Retinal pigment epithelial cell (primary cell): ENCODE measurements at regions not wholly inside any gene's neighbourhood (a gene's known extent, or its start where the extent isn't known, plus 50 kb on each side); places are given as distances from the start of the nearest gene placed in this dataset.
"Not testable (repeated sequence)": the region's sequence is repeated elsewhere in the genome, so short reads cannot be mapped to it uniquely, and the experiment has no call there.

ENCODE experiments used
- DNase-seq: peaks from one replicate; pipeline ENCODE4 v3.0.0-alpha.2; 2010; ENCODE audit warnings: low read depth
- H3K4me3 ChIP-seq: 2 replicates; pipeline ENCODE4 v1.5.1; 2011; ENCODE audit warnings: mild to moderate bottlenecking, low read length, control low read depth, moderate library complexity
- TF ChIP-seq, protein P1 (sequence below): conservative IDR thresholded peaks from 2 replicates; pipeline ENCODE4 v1.5.1; 2011; ENCODE audit warnings: low read depth, low read length, control low read depth, inconsistent platforms

GRCh38 chrX:122270809-122271494 lies 913.1 kb upstream of the GRIA3 start:
- DNase-seq = no peak
- TF ChIP-seq, protein P1, sequence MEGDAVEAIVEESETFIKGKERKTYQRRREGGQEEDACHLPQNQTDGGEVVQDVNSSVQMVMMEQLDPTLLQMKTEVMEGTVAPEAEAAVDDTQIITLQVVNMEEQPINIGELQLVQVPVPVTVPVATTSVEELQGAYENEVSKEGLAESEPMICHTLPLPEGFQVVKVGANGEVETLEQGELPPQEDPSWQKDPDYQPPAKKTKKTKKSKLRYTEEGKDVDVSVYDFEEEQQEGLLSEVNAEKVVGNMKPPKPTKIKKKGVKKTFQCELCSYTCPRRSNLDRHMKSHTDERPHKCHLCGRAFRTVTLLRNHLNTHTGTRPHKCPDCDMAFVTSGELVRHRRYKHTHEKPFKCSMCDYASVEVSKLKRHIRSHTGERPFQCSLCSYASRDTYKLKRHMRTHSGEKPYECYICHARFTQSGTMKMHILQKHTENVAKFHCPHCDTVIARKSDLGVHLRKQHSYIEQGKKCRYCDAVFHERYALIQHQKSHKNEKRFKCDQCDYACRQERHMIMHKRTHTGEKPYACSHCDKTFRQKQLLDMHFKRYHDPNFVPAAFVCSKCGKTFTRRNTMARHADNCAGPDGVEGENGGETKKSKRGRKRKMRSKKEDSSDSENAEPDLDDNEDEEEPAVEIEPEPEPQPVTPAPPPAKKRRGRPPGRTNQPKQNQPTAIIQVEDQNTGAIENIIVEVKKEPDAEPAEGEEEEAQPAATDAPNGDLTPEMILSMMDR = no peak
- no peak overlapping the region for H3K4me3 ChIP-seq

DNA sequence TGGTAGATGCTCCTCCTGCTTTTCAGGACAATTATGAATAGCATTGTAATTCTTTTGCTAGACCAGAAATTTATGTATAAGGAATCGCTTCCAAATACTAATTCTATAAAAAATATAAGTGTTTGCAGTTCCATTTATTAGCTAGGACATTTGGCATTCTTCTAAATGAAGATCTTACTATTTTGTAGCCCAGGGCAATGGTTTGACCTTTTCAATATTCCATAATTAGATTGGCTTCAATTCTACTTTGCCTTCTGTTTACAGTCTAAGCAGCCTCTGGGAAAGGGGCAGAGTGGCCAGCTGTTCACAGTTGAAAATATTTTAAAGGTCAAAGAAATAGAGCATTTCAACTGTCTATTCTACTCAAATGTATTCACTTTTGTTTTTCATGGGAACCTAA lies 912.1 kb upstream of the GRIA3 start:
- TF ChIP-seq, protein P1 = no peak
- no peak for DNase-seq
- H3K4me3 ChIP-seq = no peak overlapping the region

DNA sequence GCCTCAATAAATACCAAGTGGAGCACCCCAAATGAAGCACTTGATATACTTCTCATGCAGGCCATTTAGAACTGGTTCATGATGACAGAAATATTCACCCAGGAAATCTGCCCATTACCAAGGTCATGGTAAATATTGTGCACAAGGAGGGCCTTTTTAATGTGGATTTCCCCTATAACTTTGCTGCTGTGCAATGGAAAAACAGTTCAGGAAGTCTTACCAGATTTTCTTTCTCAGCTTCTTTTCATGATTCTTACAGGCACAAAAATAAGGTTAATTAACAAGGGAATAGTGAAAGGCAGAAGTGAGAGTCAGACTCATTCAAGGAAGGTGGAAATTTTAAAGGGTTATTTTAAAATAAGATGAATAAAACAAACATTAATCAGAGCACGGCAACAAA lies 904.3 kb upstream of the GRIA3 start:
- no peak for DNase-seq
- H3K4me3 ChIP-seq = no peak overlapping the region
- TF ChIP-seq, protein P1 = no peak

DNA sequence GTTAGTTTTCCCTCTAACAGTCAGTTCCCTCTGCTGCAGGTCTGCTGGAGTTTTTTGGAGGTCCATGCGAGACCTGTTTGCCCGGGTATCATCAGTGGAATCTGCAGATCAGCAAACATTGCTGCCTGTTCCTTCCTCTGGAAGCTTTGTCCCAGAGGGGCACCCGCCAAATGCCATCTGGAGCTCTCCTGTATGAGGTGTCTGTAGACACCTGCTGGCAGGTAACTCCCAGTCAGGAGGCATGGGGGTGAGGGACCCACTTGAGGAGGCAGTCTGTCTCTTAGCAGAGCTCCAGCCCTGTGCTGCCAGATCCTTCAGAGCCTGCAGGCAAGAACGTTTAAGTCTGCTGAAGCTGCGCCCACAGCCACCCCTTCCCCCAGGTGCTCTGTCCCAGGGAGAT lies 884.3 kb upstream of the GRIA3 start:
- not testable (repeated sequence) for H3K4me3 ChIP-seq, DNase-seq

GRCh38 chrX:122301491-122301890 lies 882.6 kb upstream of the GRIA3 start:
- TF ChIP-seq, protein P1 = no peak
- no peak overlapping the region for H3K4me3 ChIP-seq
- DNase-seq = no peak

DNA sequence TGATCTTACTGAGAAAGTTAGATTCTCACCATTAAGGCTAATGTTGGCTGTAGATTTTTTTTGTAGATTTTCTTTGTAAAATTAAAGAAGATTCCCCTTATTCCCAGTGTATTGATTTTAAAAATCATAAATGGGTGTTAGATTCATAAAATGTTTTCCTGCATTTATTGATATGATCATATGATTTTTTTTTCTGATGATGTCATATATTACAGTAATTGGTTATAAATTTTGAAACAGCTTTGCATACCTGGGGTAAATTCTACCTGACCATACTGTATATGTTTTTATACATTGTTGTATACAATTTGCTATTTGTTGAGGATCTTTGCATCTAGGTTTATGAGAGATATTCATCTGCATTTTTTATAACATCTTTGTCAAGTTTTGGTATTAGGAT lies 880.3 kb upstream of the GRIA3 start:
- DNase-seq = no peak
- TF ChIP-seq, protein P1 = no peak
- no peak overlapping the region for H3K4me3 ChIP-seq

DNA sequence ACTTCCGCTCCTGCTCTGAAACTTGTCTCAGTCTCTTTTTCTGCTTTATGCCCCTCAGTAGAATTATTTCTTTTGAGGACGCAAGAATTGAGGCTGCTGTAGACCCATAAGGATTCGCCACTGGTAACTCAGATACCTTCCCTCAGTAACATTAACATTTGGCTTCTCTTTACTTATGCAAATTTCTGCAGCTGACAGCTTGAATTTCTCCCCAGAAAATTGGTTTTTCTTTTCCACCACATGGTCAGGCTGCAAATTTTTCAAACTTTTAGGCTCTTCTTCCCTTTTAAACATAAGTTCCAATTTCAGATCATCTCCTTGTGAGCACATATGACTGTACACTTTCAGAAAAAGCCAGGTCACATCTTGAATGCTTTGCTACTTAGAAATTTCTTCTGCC lies 839.3 kb upstream of the GRIA3 start:
- no peak overlapping the region for H3K4me3 ChIP-seq
- TF ChIP-seq, protein P1 = no peak
- no peak for DNase-seq
